Kidney (tissue), 13 donors: ENCODE measurements at regions not wholly inside any gene's neighbourhood (a gene's known extent, or its start where the extent isn't known, plus 50 kb on each side); places are given as distances from the start of the nearest gene placed in this dataset.

Experiments
- DNase-seq, 5 donors: peaks; one replicate each; pipeline ENCODE4 v3.0.0-alpha.2; 2013 to 2020
- FAIRE-seq: peaks from 2 replicates; lab custom pipeline; 2012; peaks lifted over from hg19 to GRCh38; lab: Jason Lieb, UNC
- H3K27ac ChIP-seq, 2 donors: one replicate each; pipeline ENCODE4 v1.7.0; 2013; ENCODE audit warnings: low read depth in 2 of 2, low read length in 2 of 2, inconsistent platforms in 1 of 2
- H3K27me3 ChIP-seq: one replicate; pipeline ENCODE4 v1.7.1; 2013; ENCODE audit warnings: low read length, inconsistent platforms; ENCODE audit not compliant: control insufficient read depth, insufficient read depth
- H3K36me3 ChIP-seq, 3 donors: one replicate each; pipeline versions ENCODE4 v1.7.0 to v1.7.1; 2013; ENCODE audit warnings: low read length in 3 of 3, control low read depth in 1 of 3, inconsistent platforms in 1 of 3; ENCODE audit not compliant: insufficient read depth in 3 of 3, control insufficient read depth in 2 of 3
- H3K4me1 ChIP-seq, 3 donors: one replicate each; pipeline versions ENCODE4 v1.7.0 to v1.7.1; 2013; ENCODE audit warnings: low read length in 3 of 3, inconsistent platforms in 1 of 3, low read depth in 1 of 3; ENCODE audit not compliant: control insufficient read depth in 2 of 3, insufficient read depth in 2 of 3
- H3K4me3 ChIP-seq, 3 donors: one replicate each; pipeline versions ENCODE4 v1.7.0 to v1.8.1; 2013; ENCODE audit warnings: low read length in 3 of 3, control low read depth in 1 of 3, inconsistent platforms in 1 of 3
- H3K9ac ChIP-seq, 3 donors: one replicate each; pipeline versions ENCODE4 v1.7.0 to v1.7.1; 2013; ENCODE audit warnings: low read length in 3 of 3, control low read depth in 1 of 3, inconsistent platforms in 1 of 3
- H3K9me3 ChIP-seq, 3 donors: one replicate each; pipeline versions ENCODE4 v1.7.0 to v1.7.1; 2013; ENCODE audit warnings: low read length in 3 of 3, control low read depth in 1 of 3, inconsistent platforms in 1 of 3; ENCODE audit not compliant: control insufficient read depth in 2 of 3, insufficient read depth in 1 of 3
- CTCF ChIP-seq: IDR thresholded peaks from 3 replicates; pipeline ENCODE4 v1.5.1; 2012; ENCODE audit warnings: mild to moderate bottlenecking, moderate library complexity, borderline replicate concordance; ENCODE audit not compliant: insufficient read depth; ENCODE audit errors: extremely low read depth
- intact Hi-C: fragments of 100-400 bp; cut with DNase I; formaldehyde crosslinking; loops from one replicate; pipeline ENCODE4 v1.11.1; 2022
- donor health status: control.
- donor health status: control.
- donor health status: control.
- donor health status: control.
- donor health status: control.
- donor health status: DM: yes; HTN: yes; CAD: no.
- donor health status: Normal renal cell carcinoma (clear cell type).

GRCh38 chr3:23003733-23004046 lies 199.4 kb upstream of the UBE2E2 start:
- no peak for TF ChIP-seq CTCF
- Histone ChIP-seq H3K9me3 (no peaks in the 10 kb centered on the region), H3K4me3 (no peak overlapping the region), H3K36me3 (no peaks in the 10 kb centered on the region), H3K9ac (no peak overlapping the region), H3K27ac (no peak overlapping the region), H3K27me3 (no peaks in the 10 kb centered on the region), H3K4me1 (no peaks in the 10 kb centered on the region)
- FAIRE-seq (no peak), DNase-seq (no peak)
- intact Hi-C loops, result no loop called here

- Histone ChIP-seq H3K27me3 (no peaks in the 10 kb centered on the region), H3K4me3 (no peak overlapping the region), H3K9me3 (no peaks in the 10 kb centered on the region), H3K9ac (no peak overlapping the region), H3K4me1 (no peaks in the 10 kb centered on the region), H3K27ac (no peak overlapping the region), H3K36me3 (no peaks in the 10 kb centered on the region)
- TF ChIP-seq CTCF, result no peak
- intact Hi-C loops, result no loop called here
- no peak for DNase-seq
- no peak for FAIRE-seq
These were observed 198.2 kb upstream of the UBE2E2 start for GRCh38 chr3:23004971-23005370.

- Histone ChIP-seq H3K27ac (no peak overlapping the region), H3K9me3 (peaks cover 0 to 2% (median 0%) of the 10 kb centered on the region in 3 donors), H3K27me3 (no peaks in the 10 kb centered on the region), H3K4me3 (no peak overlapping the region), H3K4me1 (peaks cover 0 to 2% (median 0%) of the 10 kb centered on the region in 3 donors), H3K9ac (no peak overlapping the region), H3K36me3 (no peaks in the 10 kb centered on the region)
- no peak for DNase-seq
- no peak for TF ChIP-seq CTCF
- intact Hi-C loops, result no loop called here
- no peak for FAIRE-seq
These were observed 185.3 kb upstream of the UBE2E2 start for GRCh38 chr3:23017801-23018200.

GRCh38 chr3:23019596-23020300 lies 183.4 kb upstream of the UBE2E2 start:
- no peak overlapping the region for H3K9ac ChIP-seq
- no peak overlapping the region for H3K4me3 ChIP-seq
- H3K36me3 ChIP-seq, result no peaks in the 10 kb centered on the region
- DNase-seq (no peak), FAIRE-seq (no peak)
- peaks cover 0 to 2% (median 0%) of the 10 kb centered on the region in 3 donors for H3K4me1 ChIP-seq
- H3K27ac ChIP-seq, result no peak overlapping the region
- intact Hi-C loops, result no loop called here
- no peaks in the 10 kb centered on the region for H3K27me3 ChIP-seq
- peaks cover 0 to 2% (median 0%) of the 10 kb centered on the region in 3 donors for H3K9me3 ChIP-seq
- TF ChIP-seq CTCF, result no peak
